GM12891 (cell line): ENCODE measurements at regions not wholly inside any gene's neighbourhood (a gene's known extent, or its start where the extent isn't known, plus 50 kb on each side); places are given as distances from the start of the nearest gene placed in this dataset.
"Not testable (repeated sequence)": the region's sequence is repeated elsewhere in the genome, so short reads cannot be mapped to it uniquely, and the experiment has no call there.

Experiments
- DNase-seq: peaks from one replicate; pipeline ENCODE4 v3.0.0; 2011; ENCODE audit warnings: low spot score; ENCODE audit not compliant: insufficient read length
- FAIRE-seq: peaks from 2 replicates; lab custom pipeline; 2011; peaks lifted over from hg19 to GRCh38; lab: Jason Lieb, UNC
- PAX5 ChIP-seq: IDR thresholded peaks from 2 replicates; pipeline ENCODE4 v1.6.1; 2011; ENCODE audit warnings: low read length, moderate library complexity, mild to moderate bottlenecking; ENCODE audit not compliant: insufficient read depth, severe bottlenecking
- POLR2A ChIP-seq: IDR thresholded peaks from 2 replicates; pipeline ENCODE4 v1.6.1; 2011; ENCODE audit warnings: low read depth, low read length, control low read depth
- POLR2AphosphoS5 ChIP-seq: IDR thresholded peaks from 2 replicates; pipeline ENCODE4 v1.6.1; 2011; ENCODE audit warnings: low read depth, low read length, control low read depth
- POU2F2 ChIP-seq: IDR thresholded peaks from 2 replicates; pipeline ENCODE4 v1.6.1; 2011; ENCODE audit warnings: low read depth, mild to moderate bottlenecking, control low read depth, low read length, moderate library complexity
- SPI1 ChIP-seq: IDR thresholded peaks from 2 replicates; pipeline ENCODE4 v1.6.1; 2011; ENCODE audit warnings: low read depth, low read length, control low read depth
- TAF1 ChIP-seq: IDR thresholded peaks from 2 replicates; pipeline ENCODE4 v1.6.1; 2011; ENCODE audit warnings: low read depth, low read length, control low read depth

- TF ChIP-seq POLR2A (no peak), SPI1 (no peak), PAX5 (no peak), TAF1 (no peak), POU2F2 (no peak), POLR2AphosphoS5 (no peak)
- DNase-seq (no peak), FAIRE-seq (no peak)
Measured at GRCh38 chr15:98548139-98548971, 100.0 kb upstream of the IGF1R start.

- DNase-seq (no peak), FAIRE-seq (no peak)
- TF ChIP-seq PAX5 (no peak), POLR2AphosphoS5 (no peak), POLR2A (no peak), POU2F2 (no peak), SPI1 (no peak), TAF1 (no peak)
Measured at GRCh38 chr15:98549003-98549402, 99.3 kb upstream of the IGF1R start.

- TF ChIP-seq POU2F2: no peak
- TF ChIP-seq PAX5: no peak
- no peak for TF ChIP-seq TAF1
- TF ChIP-seq POLR2AphosphoS5: no peak
- no peak for TF ChIP-seq SPI1
- TF ChIP-seq POLR2A: no peak
- FAIRE-seq (no peak), DNase-seq (no peak)
Measured at GRCh38 chr15:98549741-98550140, 98.6 kb upstream of the IGF1R start.

- FAIRE-seq, DNase-seq: not testable (repeated sequence)
Measured at GRCh38 chr15:98550363-98550762, 98.0 kb upstream of the IGF1R start.

DNA sequence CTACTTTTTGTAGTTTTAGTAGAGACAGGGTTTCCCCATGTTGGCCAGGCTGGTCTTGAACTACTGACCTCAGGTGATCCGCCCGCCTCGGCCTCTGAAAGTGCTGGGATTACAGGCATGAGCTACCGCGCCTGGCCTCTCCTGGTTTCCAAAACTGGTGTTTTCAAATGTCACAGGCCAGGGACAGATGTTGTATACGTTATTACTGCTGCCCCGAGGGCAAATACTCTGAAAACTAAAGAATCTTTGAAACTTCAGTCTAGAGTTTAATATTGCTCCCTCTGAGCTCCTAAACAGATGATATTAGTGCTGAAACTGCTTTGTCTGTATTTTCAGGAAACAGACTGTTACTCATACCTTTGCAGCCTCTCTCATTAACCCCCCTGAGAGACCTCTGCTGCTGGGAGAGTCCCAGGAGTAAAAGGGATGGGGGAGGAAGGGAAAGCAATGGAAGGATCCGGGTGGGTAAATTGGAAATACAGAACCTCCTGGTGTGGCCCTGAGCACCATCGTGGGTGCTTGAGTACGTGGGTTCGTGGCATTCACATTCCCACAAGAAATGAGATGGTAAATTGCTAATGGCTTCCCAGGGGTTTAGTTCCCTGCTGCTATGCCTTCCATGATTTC, 96.3 kb upstream of the IGF1R start:
- no peak for TF ChIP-seq PAX5
- no peak for TF ChIP-seq SPI1
- TF ChIP-seq POLR2AphosphoS5: no peak
- no peak for DNase-seq

GRCh38 chr15:98554272-98555172, 93.8 kb upstream of the IGF1R start:
- no peak for DNase-seq
- TF ChIP-seq PAX5: no peak
- TF ChIP-seq POLR2A: no peak
- no peak for TF ChIP-seq POU2F2
- no peak for TF ChIP-seq SPI1
- no peak for TF ChIP-seq POLR2AphosphoS5
- no peak for TF ChIP-seq TAF1
- no peak for FAIRE-seq

More for the DNA sequence above, 96.3 kb upstream of the IGF1R start:
- FAIRE-seq: no peak

DNA sequence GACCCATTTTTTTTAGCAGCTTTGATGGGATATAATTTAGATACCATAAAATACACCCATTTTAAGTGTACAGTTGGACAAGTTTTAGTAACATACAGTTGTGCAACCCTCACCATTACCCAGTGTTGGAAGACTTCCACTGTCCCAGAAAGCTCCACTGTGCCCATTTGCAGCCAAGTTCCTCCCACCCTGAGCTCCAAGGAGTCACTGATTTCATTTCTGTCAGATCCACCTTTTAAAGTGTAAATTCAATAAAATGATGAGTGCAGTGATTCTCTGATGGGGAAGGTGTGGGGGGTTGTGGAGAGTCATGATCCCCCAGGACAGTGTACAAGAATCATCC, 93.2 kb upstream of the IGF1R start:
- no peak for DNase-seq
- FAIRE-seq: no peak
- TF ChIP-seq POLR2A (no peak), SPI1 (no peak), TAF1 (no peak), POU2F2 (no peak), POLR2AphosphoS5 (no peak), PAX5 (no peak)

GRCh38 chr15:98556321-98556720, 92.0 kb upstream of the IGF1R start:
- FAIRE-seq (no peak), DNase-seq (no peak)
- no peak for TF ChIP-seq POLR2AphosphoS5
- TF ChIP-seq POLR2A: no peak
- no peak for TF ChIP-seq POU2F2
- no peak for TF ChIP-seq TAF1
- no peak for TF ChIP-seq SPI1
- no peak for TF ChIP-seq PAX5

DNA sequence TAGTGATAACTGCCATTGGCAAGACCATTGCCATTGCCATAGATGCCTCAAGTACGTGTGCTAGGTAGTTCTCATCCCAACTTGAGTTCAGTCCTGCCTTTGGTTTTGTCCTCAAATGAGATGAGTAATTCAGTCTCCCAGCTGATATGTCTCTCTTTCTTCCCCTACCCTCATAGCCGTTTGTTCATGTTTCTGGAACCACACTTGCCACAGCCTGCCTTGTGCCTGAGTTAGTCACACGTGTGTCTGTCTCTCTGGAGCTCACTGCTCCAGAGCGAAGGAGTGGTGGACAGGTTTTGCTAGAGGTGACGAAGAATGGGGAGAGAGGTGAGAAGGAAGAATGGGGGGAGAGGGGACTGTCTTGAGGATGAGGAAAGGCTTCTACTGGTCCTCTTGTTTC, 88.0 kb upstream of the IGF1R start:
- DNase-seq: no peak
- no peak for FAIRE-seq
- TF ChIP-seq POLR2A (no peak), TAF1 (no peak), PAX5 (no peak), POLR2AphosphoS5 (no peak), POU2F2 (no peak), SPI1 (no peak)

DNA sequence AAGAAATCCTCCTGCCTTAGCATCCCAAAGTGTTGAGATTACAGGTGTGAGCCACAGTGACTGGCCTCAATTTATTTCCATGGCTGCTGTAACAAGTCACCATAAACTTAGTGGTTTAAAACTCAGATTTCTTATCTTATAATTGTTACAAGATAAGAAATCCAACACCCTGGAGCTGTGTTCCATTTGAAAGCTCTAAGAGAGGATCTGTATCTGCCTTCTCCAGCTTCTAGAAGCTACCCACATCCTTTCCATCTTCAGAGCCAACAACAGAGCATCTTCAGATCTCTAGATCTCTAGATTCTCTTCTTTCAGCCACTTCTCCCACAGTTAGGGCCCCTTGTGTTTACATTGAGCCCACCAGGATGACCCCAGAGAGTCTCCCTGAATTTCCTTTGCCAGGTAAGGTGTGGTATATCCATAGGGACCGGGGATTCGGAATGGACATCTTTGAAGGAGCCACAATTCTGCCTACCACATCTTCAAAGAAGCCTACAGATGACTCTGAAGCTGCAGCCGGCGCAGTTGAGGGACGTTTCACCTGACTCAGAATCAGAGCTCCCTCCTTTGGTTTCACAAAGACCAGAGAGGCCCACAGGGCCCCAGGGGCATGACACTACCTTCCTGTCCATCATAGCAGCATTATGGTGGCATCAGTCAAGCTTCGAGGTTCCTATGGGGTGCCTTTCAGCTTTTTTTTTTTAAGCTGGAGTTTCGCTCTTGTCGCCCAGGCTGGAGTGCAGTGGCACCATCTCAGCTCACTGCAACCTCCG, 87.0 kb upstream of the IGF1R start:
- no peak for FAIRE-seq
- DNase-seq: no peak
- no peak for TF ChIP-seq PAX5
- no peak for TF ChIP-seq SPI1
- TF ChIP-seq TAF1: no peak
- TF ChIP-seq POLR2AphosphoS5: no peak
- no peak for TF ChIP-seq POLR2A
- TF ChIP-seq POU2F2: no peak
